Transverse colon (tissue), 4 donors: ENCODE measurements at regions not wholly inside any gene's neighbourhood (a gene's known extent, or its start where the extent isn't known, plus 50 kb on each side); places are given as distances from the start of the nearest gene placed in this dataset.

ENCODE experiments used
- CTCF ChIP-seq, 5 experiments: fragments of 200-600 bp in 3 of 5; fragments of 450-650 bp in 2 of 5; sonication (generic) in 3 of 5; IDR thresholded peaks; 1 replicate in 2 of 5; 2 replicates in 3 of 5; pipeline ENCODE4 v1.5.1; 2016 to 2017; ENCODE audit warnings: antibody characterized with exemption in 5 of 5, inconsistent platforms in 3 of 5, mild to moderate bottlenecking in 2 of 5, moderate library complexity in 1 of 5
- EP300 ChIP-seq: sonication (generic); formaldehyde crosslinking; IDR thresholded peaks from one replicate; pipeline ENCODE4 v1.6.1; 2017; ENCODE audit warnings: antibody characterized with exemption, low read depth
- POLR2A ChIP-seq: fragments of 450-650 bp; IDR thresholded peaks from one replicate; pipeline ENCODE4 v1.6.1; 2016; ENCODE audit warnings: antibody characterized with exemption, mild to moderate bottlenecking, moderate library complexity
- POLR2AphosphoS5 ChIP-seq, 3 donors: sonication (generic); formaldehyde crosslinking; IDR thresholded peaks; one replicate each; pipeline ENCODE4 v1.6.1; 2016; ENCODE audit warnings: antibody characterized with exemption in 3 of 3

GRCh38 chr11:44427432-44427831 lies 117.5 kb upstream of the ALX4 start:
- no peak for TF ChIP-seq CTCF (IDR thresholded peaks at IDR 0.05)
- TF ChIP-seq POLR2AphosphoS5 (IDR thresholded peaks at IDR 0.05) = no peak
- TF ChIP-seq POLR2A = no peak
- no peak for TF ChIP-seq EP300
